GM12878 (cell line): ENCODE measurements at regions not wholly inside any gene's neighbourhood (a gene's known extent, or its start where the extent isn't known, plus 50 kb on each side); places are given as distances from the start of the nearest gene placed in this dataset.

Experiments
- ATAC-seq: fragments of 200-7000 bp; cut with Tn5 transposase; 3 replicates; pipeline ENCODE4 v1.9.1; 2020; ENCODE audit warnings: mild to moderate bottlenecking, moderate library complexity
- BruUV-seq: library from RNA; stranded (reverse); fragments of 400-500 nt; replicated peaks from 2 replicates; lab custom pipeline; 2021; lab: Mats Ljungman, UMichigan
- CTCF ChIA-PET: fragments of 300-600 bp; sonication (Branson Sonifier 250); formaldehyde crosslinking; extraction: SDS; loops from one replicate; lab custom pipeline; 2021; ENCODE audit warnings: inconsistent platforms; lab: Yijun Ruan, JAX
- POLR2A ChIA-PET: fragments of 350-600 bp; formaldehyde crosslinking; extraction: SDS; loops from one replicate; lab custom pipeline; 2021; ENCODE audit warnings: inconsistent platforms; lab: Charles Lee
- RAD21 ChIA-PET: fragments of 300-600 bp; sonication (Branson Sonifier 250); formaldehyde crosslinking; loops from one replicate; lab custom pipeline; 2023; ENCODE audit warnings: antibody characterized with exemption; ENCODE audit not compliant: unreplicated experiment; lab: Charles Lee
- SMC1A ChIA-PET: fragments of 300-600 bp; sonication (Branson Sonifier 250); formaldehyde crosslinking; loops from one replicate; lab custom pipeline; 2023; ENCODE audit not compliant: unreplicated experiment, uncharacterized antibody; lab: Charles Lee
- DNase-seq: peaks from one replicate; pipeline ENCODE4 v3.0.0-alpha.2; 2011; ENCODE audit warnings: low read depth, low spot score
- FAIRE-seq: peaks from 3 replicates; lab custom pipeline; 2011; peaks lifted over from hg19 to GRCh38; lab: Jason Lieb, UNC
- H2AFZ ChIP-seq: 2 replicates; pipeline ENCODE4 v1.6.0; 2011; ENCODE audit warnings: low read depth, low read length, control low read depth; ENCODE audit not compliant: control insufficient read depth
- H3K27ac ChIP-seq: 2 replicates; pipeline ENCODE4 v1.5.1; 2011; ENCODE audit warnings: control low read depth; ENCODE audit not compliant: control insufficient read depth, insufficient read depth
- H3K27me3 ChIP-seq, 2 experiments: replicated peaks in 1 of 2; 2 replicates each; pipeline versions ENCODE4 v1.6.0 to v1.6.1; 2011; ENCODE audit warnings: low read length in 1 of 2; ENCODE audit not compliant: control insufficient read depth in 2 of 2, insufficient read depth in 2 of 2
- H3K36me3 ChIP-seq, 2 experiments: 2 replicates each; pipeline ENCODE4 v1.5.1; 2011; ENCODE audit warnings: low read length in 1 of 2; ENCODE audit not compliant: control insufficient read depth in 2 of 2, insufficient read depth in 2 of 2
- H3K4me1 ChIP-seq: 2 replicates; pipeline ENCODE4 v1.6.1; 2011; ENCODE audit warnings: mild to moderate bottlenecking, low read length, moderate library complexity, mixed read lengths; ENCODE audit not compliant: control insufficient read depth, insufficient read depth
- H3K4me2 ChIP-seq: 2 replicates; pipeline ENCODE4 v1.6.0; 2011; ENCODE audit warnings: control low read depth; ENCODE audit not compliant: control insufficient read depth, insufficient read depth
- H3K4me3 ChIP-seq: fragments of 200-600 bp; sonication (generic); 2 replicates; pipeline ENCODE4 v1.5.1; 2016
- H3K79me2 ChIP-seq: 2 replicates; pipeline ENCODE4 v1.6.0; 2011; ENCODE audit warnings: low read length; ENCODE audit not compliant: control insufficient read depth, insufficient read depth
- H3K9ac ChIP-seq: 2 replicates; pipeline ENCODE4 v1.8.0; 2011; ENCODE audit warnings: low read length, control low read depth, mixed read lengths; ENCODE audit not compliant: control insufficient read depth, insufficient read depth
- H3K9me3 ChIP-seq: replicated peaks from 3 replicates; pipeline ENCODE4 v1.5.1; 2011; ENCODE audit warnings: mild to moderate bottlenecking, low read length; ENCODE audit not compliant: control insufficient read depth, insufficient read depth
- H4K20me1 ChIP-seq: 2 replicates; pipeline ENCODE4 v1.6.0; 2011; ENCODE audit not compliant: control insufficient read depth, insufficient read depth
- CBX5 ChIP-seq: sonication (generic); IDR thresholded peaks from 2 replicates; pipeline ENCODE4 v1.6.1; 2016; ENCODE audit warnings: low read depth, moderate library complexity, mild to moderate bottlenecking, inconsistent platforms
- MLLT1 ChIP-seq: fragments of 450-650 bp; IDR thresholded peaks from 2 replicates; pipeline ENCODE4 v1.6.1; 2016; ENCODE audit warnings: mild to moderate bottlenecking
- PBX3 ChIP-seq: IDR thresholded peaks from 2 replicates; pipeline ENCODE4 v1.6.1; 2011; ENCODE audit warnings: mild to moderate bottlenecking, low read depth, low read length, moderate library complexity; ENCODE audit not compliant: insufficient replicate concordance
- SRF ChIP-seq, 2 experiments: IDR thresholded peaks; 2 replicates each; pipeline ENCODE4 v1.6.1; 2011; ENCODE audit warnings: low read depth in 2 of 2, low read length in 2 of 2, mild to moderate bottlenecking in 1 of 2, moderate library complexity in 1 of 2
- WGBS: methylation state at CpG from one replicate; pipeline ENCODE4 v1.1.6; 2016; ENCODE audit warnings: low lambda C conversion rate; ENCODE audit not compliant: insufficient replicate concordance, insufficient coverage; ENCODE audit errors: missing lambda C conversion rate; 5-methylcytosine and 5-hydroxymethylcytosine counted together
- in situ Hi-C: fragments of 300-500 bp; cut with MboI; formaldehyde crosslinking; loops from 9 replicates; pipeline ENCODE4 v1.14.3; 2018; ENCODE audit warnings: mixed read lengths
- intact Hi-C: fragments of 100-400 bp; cut with micrococcal nuclease; formaldehyde crosslinking; loops from one replicate; pipeline ENCODE4 v1.14.2; 2022; ENCODE audit not compliant: unreplicated experiment

GRCh38 chr22:34992672-34993071 is 73.3 kb upstream of the ISX start:
- Histone ChIP-seq H3K4me1 (no peaks in the 10 kb centered on the region), H3K4me3 (no peak overlapping the region), H3K79me2 (no peaks in the 10 kb centered on the region), H3K27ac (no peak overlapping the region), H3K9ac (no peak overlapping the region), H3K27me3 (no peaks in the 10 kb centered on the region), H3K36me3 (no peaks in the 10 kb centered on the region), H3K4me2 (no peak overlapping the region), H3K9me3 (no peaks in the 10 kb centered on the region; the same call in 2 of the 3 replicates), H2AFZ (no peak overlapping the region), H4K20me1 (no peaks in the 10 kb centered on the region)
- RAD21 ChIA-PET, result no interaction called here
- FAIRE-seq (no peak), DNase-seq (no peak), ATAC-seq (0 out of 3 replicates have a peak, but pooled peaks have one; percentile 23)
- intact Hi-C loops (no loop called here), in situ Hi-C loops (no loop called here)
- TF ChIP-seq MLLT1, result peak; percentile 90
- TF ChIP-seq SRF (IDR thresholded peaks at IDR 0.05; ENCODE audit: low read depth in 2 of 2, low read length in 2 of 2), result peak in 1 of 2 experiments; percentile 65; a peak in 1 of 4 replicates
- TF ChIP-seq PBX3, result peak; percentile 52
- no peak for TF ChIP-seq CBX5
- SMC1A ChIA-PET, result no interaction called here
- BruUV-seq, result no TSS peak
- WGBS, result 5% methylated on average over 5 of the region's 5 CpGs
- POLR2A ChIA-PET, result no interaction called here
- CTCF ChIA-PET, result interaction anchor here (2.3 kb wide), 1 partner anchor 158 kb away, joined by 8 read pairs; no protein-coding TSS in a partner anchor
